ENCODE measurements at regions not wholly inside any gene's neighbourhood (a gene's known extent, or its start where the extent isn't known, plus 50 kb on each side); places are given as distances from the start of the nearest gene placed in this dataset.

GRCh38 chr18:65279668-65280305 is 471.0 kb upstream of the CDH7 start:
- H3K4me1 Mint-ChIP-seq, result no peaks in the 10 kb centered on the region
- no peak overlapping the region for H3K27ac Mint-ChIP-seq
- TF ChIP-seq CTCF (IDR thresholded peaks at IDR 0.05), result no peak
- H3K4me3 Mint-ChIP-seq, result no peak overlapping the region
- H3K36me3 Mint-ChIP-seq (ENCODE audit: low read depth), result no peaks in the 10 kb centered on the region
- CTCF ChIA-PET, result no interaction called here
- peaks cover 5% of the 10 kb centered on the region for H3K9me3 Mint-ChIP-seq
- ATAC-seq (ENCODE audit: low read depth), result no peak
- POLR2A ChIA-PET, result no interaction called here
- no peak for DNase-seq
- intact Hi-C loops (cut with micrococcal nuclease), result no loop called here
- no peaks in the 10 kb centered on the region for H3K27me3 Mint-ChIP-seq

GRCh38 chr18:65278939-65279667 is 471.7 kb upstream of the CDH7 start:
- no peaks in the 10 kb centered on the region for H3K27me3 Mint-ChIP-seq
- H3K9me3 Mint-ChIP-seq, result peaks cover 3% of the 10 kb centered on the region
- intact Hi-C loops (cut with micrococcal nuclease), result no loop called here
- no peak overlapping the region for H3K27ac Mint-ChIP-seq
- no peaks in the 10 kb centered on the region for H3K36me3 Mint-ChIP-seq (ENCODE audit: low read depth)
- CTCF ChIA-PET, result no interaction called here
- no peak for TF ChIP-seq CTCF (IDR thresholded peaks at IDR 0.05)
- DNase-seq (no peak), ATAC-seq (ENCODE audit: low read depth) (no peak)
- POLR2A ChIA-PET, result no interaction called here
- no peak overlapping the region for H3K4me3 Mint-ChIP-seq
- H3K4me1 Mint-ChIP-seq, result no peaks in the 10 kb centered on the region

- Mint-ChIP-seq H3K27ac (no peak overlapping the region), H3K27me3 (no peaks in the 10 kb centered on the region), H3K36me3 (ENCODE audit: low read depth) (no peaks in the 10 kb centered on the region), H3K4me3 (no peak overlapping the region), H3K9me3 (no peaks in the 10 kb centered on the region), H3K4me1 (no peaks in the 10 kb centered on the region)
- TF ChIP-seq CTCF (IDR thresholded peaks at IDR 0.05), result no peak
- POLR2A ChIA-PET, result no interaction called here
- DNase-seq (no peak), ATAC-seq (ENCODE audit: low read depth) (no peak)
- CTCF ChIA-PET, result no interaction called here
- intact Hi-C loops (cut with micrococcal nuclease), result no loop called here
Measured at GRCh38 chr18:65269375-65269774, 481.4 kb upstream of the CDH7 start.

GRCh38 chr18:65265761-65266160 is 485.1 kb upstream of the CDH7 start:
- no peaks in the 10 kb centered on the region for H3K4me1 Mint-ChIP-seq

More at GRCh38 chr18:65265761-65266160, 485.1 kb upstream of the CDH7 start:
- TF ChIP-seq CTCF (IDR thresholded peaks at IDR 0.05), result no peak
- intact Hi-C loops (cut with micrococcal nuclease), result no loop called here
- Mint-ChIP-seq H3K27me3 (no peaks in the 10 kb centered on the region), H3K27ac (no peak overlapping the region), H3K36me3 (ENCODE audit: low read depth) (no peaks in the 10 kb centered on the region), H3K4me3 (no peak overlapping the region), H3K9me3 (no peaks in the 10 kb centered on the region)
- no peak for DNase-seq
- CTCF ChIA-PET, result no interaction called here
- no peak for ATAC-seq (ENCODE audit: low read depth)
- POLR2A ChIA-PET, result no interaction called here
